ENCODE measurements at regions not wholly inside any gene's neighbourhood (a gene's known extent, or its start where the extent isn't known, plus 50 kb on each side); places are given as distances from the start of the nearest gene placed in this dataset.
"Not testable (repeated sequence)": the region's sequence is repeated elsewhere in the genome, so short reads cannot be mapped to it uniquely, and the experiment has no call there.

- no peak for DNase-seq
Measured at GRCh38 chr4:126466848-126467247, 1152.1 kb downstream of the FAT4 start.

- DNase-seq, result no peak
Measured at GRCh38 chr4:126468144-126468543, 1153.4 kb downstream of the FAT4 start.

GRCh38 chr4:126470862-126471261 lies 1156.1 kb downstream of the FAT4 start:
- no peak for DNase-seq

GRCh38 chr4:126475730-126476129 lies 1157.0 kb upstream of the INTU start:
- DNase-seq, result no peak

- no peak for DNase-seq
Measured at GRCh38 chr4:126479709-126480108, 1153.0 kb upstream of the INTU start.

- DNase-seq, result no peak
Measured at GRCh38 chr4:126482311-126482710, 1150.4 kb upstream of the INTU start.

- no peak for DNase-seq
Measured at GRCh38 chr4:126486377-126486776, 1146.4 kb upstream of the INTU start.

GRCh38 chr4:126489826-126490463 lies 1142.8 kb upstream of the INTU start:
- no peak for DNase-seq

GRCh38 chr4:126495163-126495752 lies 1137.5 kb upstream of the INTU start:
- DNase-seq, result no peak

- DNase-seq, result no peak
Measured at GRCh38 chr4:126512979-126513378, 1119.8 kb upstream of the INTU start.

GRCh38 chr4:126513596-126513995 lies 1119.2 kb upstream of the INTU start:
- DNase-seq, result no peak

- DNase-seq, result no peak
Measured at GRCh38 chr4:126520731-126521130, 1112.0 kb upstream of the INTU start.

- DNase-seq, result not testable (repeated sequence)
Measured at GRCh38 chr4:126525400-126525799, 1107.4 kb upstream of the INTU start.

- no peak for DNase-seq
Measured at GRCh38 chr4:126526335-126526734, 1106.4 kb upstream of the INTU start.

- no peak for DNase-seq
Measured at GRCh38 chr4:126529997-126530396, 1102.8 kb upstream of the INTU start.

GRCh38 chr4:126530996-126531585 lies 1101.7 kb upstream of the INTU start:
- DNase-seq, result no peak

GRCh38 chr4:126532527-126532926 lies 1100.2 kb upstream of the INTU start:
- no peak for DNase-seq

- DNase-seq, result no peak
Measured at GRCh38 chr4:126533146-126533805, 1099.5 kb upstream of the INTU start.

GRCh38 chr4:126539771-126540170 lies 1093.0 kb upstream of the INTU start:
- no peak for DNase-seq

GRCh38 chr4:126541820-126542219 lies 1090.9 kb upstream of the INTU start:
- DNase-seq, result no peak

GRCh38 chr4:126544276-126544675 lies 1088.5 kb upstream of the INTU start:
- DNase-seq, result no peak

- DNase-seq, result not testable (repeated sequence)
Measured at GRCh38 chr4:126546197-126546596, 1086.6 kb upstream of the INTU start.

- no peak for DNase-seq
Measured at GRCh38 chr4:126547352-126547751, 1085.4 kb upstream of the INTU start.

- DNase-seq, result no peak
Measured at GRCh38 chr4:126548890-126549289, 1083.9 kb upstream of the INTU start.
